ENCODE measurements at regions not wholly inside any gene's neighbourhood (a gene's known extent, or its start where the extent isn't known, plus 50 kb on each side); places are given as distances from the start of the nearest gene placed in this dataset.

- intact Hi-C loops (cut with DNase I) = no loop called here
- H3K27me3 ChIP-seq (ENCODE audit: control insufficient read depth, insufficient read depth) = no peaks in the 10 kb centered on the region
- no peak overlapping the region for H3K27ac ChIP-seq (ENCODE audit: low read length)
- H3K4me3 ChIP-seq (ENCODE audit: low read length) = no peak overlapping the region
- WGBS = 78% methylated on average over 3 of the region's 3 CpGs
- DNase-seq = no peak
- H3K9me3 ChIP-seq (ENCODE audit: control insufficient read depth, low read length) = peaks cover 3% of the 10 kb centered on the region
- H3K4me1 ChIP-seq (ENCODE audit: control insufficient read depth, insufficient read depth, low read length) = no peaks in the 10 kb centered on the region
- no peak for ATAC-seq
Measured at GRCh38 chr12:107351109-107351508, 257.8 kb upstream of the CRY1 start.

GRCh38 chr12:107351713-107352112, 258.4 kb upstream of the CRY1 start:
- intact Hi-C loops (cut with DNase I) = no loop called here
- ATAC-seq (no peak), DNase-seq (no peak)
- peaks cover 3% of the 10 kb centered on the region for H3K9me3 ChIP-seq (ENCODE audit: control insufficient read depth, low read length)
- H3K4me1 ChIP-seq (ENCODE audit: control insufficient read depth, insufficient read depth, low read length) = no peaks in the 10 kb centered on the region
- H3K27me3 ChIP-seq (ENCODE audit: control insufficient read depth, insufficient read depth) = no peaks in the 10 kb centered on the region
- H3K27ac ChIP-seq (ENCODE audit: low read length) = no peak overlapping the region
- no peak overlapping the region for H3K4me3 ChIP-seq (ENCODE audit: low read length)

- H3K27me3 ChIP-seq (ENCODE audit: control insufficient read depth, insufficient read depth) = no peaks in the 10 kb centered on the region
- intact Hi-C loops (cut with DNase I) = no loop called here
- no peak overlapping the region for H3K27ac ChIP-seq (ENCODE audit: low read length)
- no peak for ATAC-seq
- H3K4me1 ChIP-seq (ENCODE audit: control insufficient read depth, insufficient read depth, low read length) = no peaks in the 10 kb centered on the region
- peaks cover under 1% of the 10 kb centered on the region for H3K9me3 ChIP-seq (ENCODE audit: control insufficient read depth, low read length)
- no peak for DNase-seq
- 71% methylated on average over 2 of the region's 2 CpGs for WGBS
- no peak overlapping the region for H3K4me3 ChIP-seq (ENCODE audit: low read length)
Measured at GRCh38 chr12:107352347-107353081, 259.2 kb upstream of the CRY1 start.

GRCh38 chr12:107353312-107353711, 260.0 kb upstream of the CRY1 start:
- Histone ChIP-seq H3K9me3 (ENCODE audit: control insufficient read depth, low read length) (no peaks in the 10 kb centered on the region), H3K4me3 (ENCODE audit: low read length) (no peak overlapping the region), H3K27ac (ENCODE audit: low read length) (no peak overlapping the region), H3K4me1 (ENCODE audit: control insufficient read depth, insufficient read depth, low read length) (no peaks in the 10 kb centered on the region), H3K27me3 (ENCODE audit: control insufficient read depth, insufficient read depth) (no peaks in the 10 kb centered on the region)
- intact Hi-C loops (cut with DNase I) = no loop called here
- 90% methylated on average over 2 of the region's 2 CpGs for WGBS
- DNase-seq = no peak
- ATAC-seq = no peak

GRCh38 chr12:107355004-107355565, 261.7 kb upstream of the CRY1 start:
- H3K4me1 ChIP-seq (ENCODE audit: control insufficient read depth, insufficient read depth, low read length) = no peaks in the 10 kb centered on the region
- intact Hi-C loops (cut with DNase I) = no loop called here
- H3K27me3 ChIP-seq (ENCODE audit: control insufficient read depth, insufficient read depth) = no peaks in the 10 kb centered on the region
- DNase-seq (no peak), ATAC-seq (no peak)
- WGBS = 63% methylated on average over 10 of the region's 10 CpGs
- no peak overlapping the region for H3K4me3 ChIP-seq (ENCODE audit: low read length)
- H3K27ac ChIP-seq (ENCODE audit: low read length) = no peak overlapping the region
- no peaks in the 10 kb centered on the region for H3K9me3 ChIP-seq (ENCODE audit: control insufficient read depth, low read length)

- no peak overlapping the region for H3K4me3 ChIP-seq (ENCODE audit: low read length)
- intact Hi-C loops (cut with DNase I) = no loop called here
- H3K27me3 ChIP-seq (ENCODE audit: control insufficient read depth, insufficient read depth) = no peaks in the 10 kb centered on the region
- H3K9me3 ChIP-seq (ENCODE audit: control insufficient read depth, low read length) = no peaks in the 10 kb centered on the region
- WGBS = 51% methylated on average over 1 of the region's 1 CpG
- DNase-seq (no peak), ATAC-seq (no peak)
- H3K4me1 ChIP-seq (ENCODE audit: control insufficient read depth, insufficient read depth, low read length) = no peaks in the 10 kb centered on the region
- H3K27ac ChIP-seq (ENCODE audit: low read length) = no peak overlapping the region
Measured at GRCh38 chr12:107355612-107356011, 262.3 kb upstream of the CRY1 start.

GRCh38 chr12:107356266-107356936, 263.1 kb upstream of the CRY1 start:
- no peaks in the 10 kb centered on the region for H3K4me1 ChIP-seq (ENCODE audit: control insufficient read depth, insufficient read depth, low read length)
- WGBS = 55% methylated on average over 7 of the region's 7 CpGs
- H3K9me3 ChIP-seq (ENCODE audit: control insufficient read depth, low read length) = no peaks in the 10 kb centered on the region
- no peak for ATAC-seq
- no peak overlapping the region for H3K4me3 ChIP-seq (ENCODE audit: low read length)
- no peak overlapping the region for H3K27ac ChIP-seq (ENCODE audit: low read length)
- no peak for DNase-seq
- intact Hi-C loops (cut with DNase I) = no loop called here
- H3K27me3 ChIP-seq (ENCODE audit: control insufficient read depth, insufficient read depth) = no peaks in the 10 kb centered on the region

- intact Hi-C loops (cut with DNase I) = no loop called here
- no peak for ATAC-seq
- no peaks in the 10 kb centered on the region for H3K4me1 ChIP-seq (ENCODE audit: control insufficient read depth, insufficient read depth, low read length)
- WGBS = 56% methylated on average over 2 of the region's 2 CpGs
- H3K4me3 ChIP-seq (ENCODE audit: low read length) = no peak overlapping the region
- no peak for DNase-seq
- no peaks in the 10 kb centered on the region for H3K9me3 ChIP-seq (ENCODE audit: control insufficient read depth, low read length)
- no peak overlapping the region for H3K27ac ChIP-seq (ENCODE audit: low read length)
- no peaks in the 10 kb centered on the region for H3K27me3 ChIP-seq (ENCODE audit: control insufficient read depth, insufficient read depth)
Measured at GRCh38 chr12:107356937-107357295, 263.6 kb upstream of the CRY1 start.

GRCh38 chr12:107359382-107359781, 266.0 kb upstream of the CRY1 start:
- Histone ChIP-seq H3K27ac (ENCODE audit: low read length) (no peak overlapping the region), H3K27me3 (ENCODE audit: control insufficient read depth, insufficient read depth) (no peaks in the 10 kb centered on the region), H3K4me3 (ENCODE audit: low read length) (no peak overlapping the region), H3K9me3 (ENCODE audit: control insufficient read depth, low read length) (no peaks in the 10 kb centered on the region), H3K4me1 (ENCODE audit: control insufficient read depth, insufficient read depth, low read length) (no peaks in the 10 kb centered on the region)
- 38% methylated on average over 4 of the region's 4 CpGs for WGBS
- no peak for DNase-seq
- no peak for ATAC-seq
- intact Hi-C loops (cut with DNase I) = no loop called here

- no peaks in the 10 kb centered on the region for H3K27me3 ChIP-seq (ENCODE audit: control insufficient read depth, insufficient read depth)
- no peaks in the 10 kb centered on the region for H3K9me3 ChIP-seq (ENCODE audit: control insufficient read depth, low read length)
- no peaks in the 10 kb centered on the region for H3K4me1 ChIP-seq (ENCODE audit: control insufficient read depth, insufficient read depth, low read length)
- ATAC-seq = no peak
- intact Hi-C loops (cut with DNase I) = no loop called here
- H3K27ac ChIP-seq (ENCODE audit: low read length) = no peak overlapping the region
- DNase-seq = no peak
- H3K4me3 ChIP-seq (ENCODE audit: low read length) = no peak overlapping the region
Measured at GRCh38 chr12:107360033-107360432, 266.7 kb upstream of the CRY1 start.

GRCh38 chr12:107360482-107360881, 267.1 kb upstream of the CRY1 start:
- WGBS = 92% methylated on average over 2 of the region's 2 CpGs
- Histone ChIP-seq H3K4me1 (ENCODE audit: control insufficient read depth, insufficient read depth, low read length) (no peaks in the 10 kb centered on the region), H3K4me3 (ENCODE audit: low read length) (no peak overlapping the region), H3K27ac (ENCODE audit: low read length) (no peak overlapping the region), H3K9me3 (ENCODE audit: control insufficient read depth, low read length) (no peaks in the 10 kb centered on the region), H3K27me3 (ENCODE audit: control insufficient read depth, insufficient read depth) (no peaks in the 10 kb centered on the region)
- intact Hi-C loops (cut with DNase I) = no loop called here
- ATAC-seq = no peak
- DNase-seq = no peak
